ENCODE measurements at regions not wholly inside any gene's neighbourhood (a gene's known extent, or its start where the extent isn't known, plus 50 kb on each side); places are given as distances from the start of the nearest gene placed in this dataset.

GRCh38 chr15:35693886-35694285 lies 147.9 kb upstream of the DPH6 start:
- no peak overlapping the region for H3K27ac ChIP-seq (ENCODE audit: extremely low read length, insufficient read depth, low read length)
- no peaks in the 10 kb centered on the region for H3K36me3 ChIP-seq (replicated peaks in 1 of 2; ENCODE audit: control insufficient read depth in 1 of 2, insufficient read depth in 2 of 2, low read length in 2 of 2)
- no peak overlapping the region for H2AFZ ChIP-seq (ENCODE audit: low read length)
- ATAC-seq, result no peak
- H3K9me3 ChIP-seq (ENCODE audit: low read length), result no peaks in the 10 kb centered on the region
- H4K20me1 ChIP-seq (ENCODE audit: insufficient read depth, low read length), result no peaks in the 10 kb centered on the region
- POLR2A ChIA-PET, result no interaction called here
- H3K4me1 ChIP-seq (ENCODE audit: insufficient read depth, low read length), result peaks cover 6% of the 10 kb centered on the region
- FAIRE-seq, result no peak
- CTCF ChIA-PET (ENCODE audit: low intra/inter-chr PET ratio, low total read pairs), result no interaction called here
- no peaks in the 10 kb centered on the region for H3K79me2 ChIP-seq (ENCODE audit: insufficient read depth, low read length)
- in situ Hi-C loops (cut with HindIII; ENCODE audit: extremely low pct_ligation_motif_present, low pct_unique_long_range_greater_than_20kb) (no loop called here), intact Hi-C loops (cut with micrococcal nuclease; ENCODE audit: unreplicated experiment) (no loop called here)
- no peak overlapping the region for H3K4me3 ChIP-seq (replicated peaks in 1 of 3; ENCODE audit: insufficient read depth in 1 of 3, low read depth in 2 of 3, low read length in 3 of 3)
- DNase-seq (ENCODE audit: low spot score), result peak; percentile 38
- no peak overlapping the region for H3K9ac ChIP-seq (ENCODE audit: insufficient read depth, low read depth, low read length)
- no peaks in the 10 kb centered on the region; a peak in 2 of 5 replicates for H3K27me3 ChIP-seq (ENCODE audit: control insufficient read depth in 1 of 2, insufficient read depth in 2 of 2, low read length in 2 of 2)
- BruUV-seq (replicated peaks), result no TSS peak
- H3K4me2 ChIP-seq (ENCODE audit: low read depth, low read length), result no peak overlapping the region
- WGBS (ENCODE audit: low lambda C conversion rate), result 4% methylated on average over 3 of the region's 3 CpGs
- TF ChIP-seq, protein P1, sequence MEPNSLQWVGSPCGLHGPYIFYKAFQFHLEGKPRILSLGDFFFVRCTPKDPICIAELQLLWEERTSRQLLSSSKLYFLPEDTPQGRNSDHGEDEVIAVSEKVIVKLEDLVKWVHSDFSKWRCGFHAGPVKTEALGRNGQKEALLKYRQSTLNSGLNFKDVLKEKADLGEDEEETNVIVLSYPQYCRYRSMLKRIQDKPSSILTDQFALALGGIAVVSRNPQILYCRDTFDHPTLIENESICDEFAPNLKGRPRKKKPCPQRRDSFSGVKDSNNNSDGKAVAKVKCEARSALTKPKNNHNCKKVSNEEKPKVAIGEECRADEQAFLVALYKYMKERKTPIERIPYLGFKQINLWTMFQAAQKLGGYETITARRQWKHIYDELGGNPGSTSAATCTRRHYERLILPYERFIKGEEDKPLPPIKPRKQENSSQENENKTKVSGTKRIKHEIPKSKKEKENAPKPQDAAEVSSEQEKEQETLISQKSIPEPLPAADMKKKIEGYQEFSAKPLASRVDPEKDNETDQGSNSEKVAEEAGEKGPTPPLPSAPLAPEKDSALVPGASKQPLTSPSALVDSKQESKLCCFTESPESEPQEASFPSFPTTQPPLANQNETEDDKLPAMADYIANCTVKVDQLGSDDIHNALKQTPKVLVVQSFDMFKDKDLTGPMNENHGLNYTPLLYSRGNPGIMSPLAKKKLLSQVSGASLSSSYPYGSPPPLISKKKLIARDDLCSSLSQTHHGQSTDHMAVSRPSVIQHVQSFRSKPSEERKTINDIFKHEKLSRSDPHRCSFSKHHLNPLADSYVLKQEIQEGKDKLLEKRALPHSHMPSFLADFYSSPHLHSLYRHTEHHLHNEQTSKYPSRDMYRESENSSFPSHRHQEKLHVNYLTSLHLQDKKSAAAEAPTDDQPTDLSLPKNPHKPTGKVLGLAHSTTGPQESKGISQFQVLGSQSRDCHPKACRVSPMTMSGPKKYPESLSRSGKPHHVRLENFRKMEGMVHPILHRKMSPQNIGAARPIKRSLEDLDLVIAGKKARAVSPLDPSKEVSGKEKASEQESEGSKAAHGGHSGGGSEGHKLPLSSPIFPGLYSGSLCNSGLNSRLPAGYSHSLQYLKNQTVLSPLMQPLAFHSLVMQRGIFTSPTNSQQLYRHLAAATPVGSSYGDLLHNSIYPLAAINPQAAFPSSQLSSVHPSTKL (CRISPR knock-in tag; IDR thresholded peaks at IDR 0.05), result peak; percentile 31; the same call in 1 of the 2 replicates
- TF ChIP-seq NR2F2 (IDR thresholded peaks at IDR 0.05; ENCODE audit: borderline replicate concordance, low read depth), result peak; percentile 33; the same call in 1 of the 2 replicates
- TF ChIP-seq ZNF781 (CRISPR knock-in tag; IDR thresholded peaks at IDR 0.05; ENCODE audit: borderline replicate concordance, not compliant biosample characterization), result no peak
- TF ChIP-seq ZMAT3 (CRISPR knock-in tag; conservative IDR thresholded peaks at IDR 0.05), result no peak
- no peak for TF ChIP-seq NKX3-1 (CRISPR knock-in tag; IDR thresholded peaks at IDR 0.05)
- peak; percentile 53 for TF ChIP-seq SKI (IDR thresholded peaks at IDR 0.05; ENCODE audit: partially characterized antibody)
- no peak for TF ChIP-seq RBFOX2 (IDR thresholded peaks at IDR 0.05; ENCODE audit: low read depth, low read length)
- TF ChIP-seq HHEX (CRISPR knock-in tag; IDR thresholded peaks at IDR 0.05), result peak; percentile 89
- TF ChIP-seq, protein P2, sequence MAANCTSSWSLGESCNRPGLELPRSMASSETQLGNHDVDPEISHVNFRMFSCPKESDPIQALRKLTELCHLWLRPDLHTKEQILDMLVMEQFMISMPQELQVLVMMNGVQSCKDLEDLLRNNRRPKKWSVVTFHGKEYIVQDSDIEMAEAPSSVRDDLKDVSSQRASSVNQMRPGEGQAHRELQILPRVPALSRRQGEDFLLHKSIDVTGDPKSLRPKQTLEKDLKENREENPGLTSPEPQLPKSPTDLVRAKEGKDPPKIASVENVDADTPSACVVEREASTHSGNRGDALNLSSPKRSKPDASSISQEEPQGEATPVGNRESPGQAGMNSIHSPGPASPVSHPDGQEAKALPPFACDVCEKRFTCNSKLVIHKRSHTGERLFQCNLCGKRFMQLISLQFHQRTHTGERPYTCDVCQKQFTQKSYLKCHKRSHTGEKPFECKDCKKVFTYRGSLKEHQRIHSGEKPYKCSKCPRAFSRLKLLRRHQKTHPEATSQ (CRISPR knock-in tag; IDR thresholded peaks at IDR 0.05; ENCODE audit: borderline replicate concordance), result no peak
- no peak for TF ChIP-seq FOXO1 (CRISPR knock-in tag; IDR thresholded peaks at IDR 0.05)
- no peak for TF ChIP-seq ZNF276 (CRISPR knock-in tag; IDR thresholded peaks at IDR 0.05; ENCODE audit: low read depth)
- no peak for TF ChIP-seq NRL (CRISPR knock-in tag; IDR thresholded peaks at IDR 0.05; ENCODE audit: borderline replicate concordance)
- TF ChIP-seq ZNF468 (CRISPR knock-in tag; IDR thresholded peaks at IDR 0.05), result no peak
- peak; percentile 61; the same call in 1 of the 2 replicates for TF ChIP-seq TFAP4 (IDR thresholded peaks at IDR 0.05; ENCODE audit: borderline replicate concordance, low read depth)
- no peak for TF ChIP-seq ZNF644 (CRISPR knock-in tag; IDR thresholded peaks at IDR 0.05; ENCODE audit: low read depth)

Measured in HepG2 (cell line).